ENCODE measurements at regions not wholly inside any gene's neighbourhood (a gene's known extent, or its start where the extent isn't known, plus 50 kb on each side); places are given as distances from the start of the nearest gene placed in this dataset.

DNA sequence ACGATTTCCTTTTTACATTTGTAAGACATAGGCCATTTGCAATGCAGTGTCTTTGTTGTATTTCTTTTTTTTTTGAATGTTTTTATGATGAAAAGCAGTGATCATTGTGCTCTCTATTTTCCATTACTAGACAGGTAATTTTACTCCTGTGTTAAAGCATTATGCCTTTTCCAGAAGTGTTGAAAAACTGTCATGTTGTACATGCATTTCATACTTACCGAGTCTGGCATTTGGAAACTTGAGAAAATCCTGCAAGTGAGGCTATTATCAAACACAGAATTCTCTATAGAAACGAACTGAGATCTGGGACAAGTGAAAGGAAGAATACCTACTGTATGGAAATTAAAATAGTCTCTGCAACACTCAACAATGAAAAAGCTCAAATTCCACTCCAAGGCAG is 78.6 kb upstream of the CNR1 start:
- WGBS, 2 donors, result 69 to 83% methylated on average over 3 of the region's 3 CpGs
- Histone ChIP-seq H3K36me3 (no peaks in the 10 kb centered on the region), H3K27me3 (no peaks in the 10 kb centered on the region), H3K4me1 (no peaks in the 10 kb centered on the region), H3K4me3 (replicated peaks in 1 of 3) (no peak overlapping the region), H3K27ac (no peak overlapping the region), H3K9me3 (no peaks in the 10 kb centered on the region)
- TF ChIP-seq POLR2A (IDR thresholded peaks at IDR 0.05), result no peak
- TF ChIP-seq, protein P1, sequence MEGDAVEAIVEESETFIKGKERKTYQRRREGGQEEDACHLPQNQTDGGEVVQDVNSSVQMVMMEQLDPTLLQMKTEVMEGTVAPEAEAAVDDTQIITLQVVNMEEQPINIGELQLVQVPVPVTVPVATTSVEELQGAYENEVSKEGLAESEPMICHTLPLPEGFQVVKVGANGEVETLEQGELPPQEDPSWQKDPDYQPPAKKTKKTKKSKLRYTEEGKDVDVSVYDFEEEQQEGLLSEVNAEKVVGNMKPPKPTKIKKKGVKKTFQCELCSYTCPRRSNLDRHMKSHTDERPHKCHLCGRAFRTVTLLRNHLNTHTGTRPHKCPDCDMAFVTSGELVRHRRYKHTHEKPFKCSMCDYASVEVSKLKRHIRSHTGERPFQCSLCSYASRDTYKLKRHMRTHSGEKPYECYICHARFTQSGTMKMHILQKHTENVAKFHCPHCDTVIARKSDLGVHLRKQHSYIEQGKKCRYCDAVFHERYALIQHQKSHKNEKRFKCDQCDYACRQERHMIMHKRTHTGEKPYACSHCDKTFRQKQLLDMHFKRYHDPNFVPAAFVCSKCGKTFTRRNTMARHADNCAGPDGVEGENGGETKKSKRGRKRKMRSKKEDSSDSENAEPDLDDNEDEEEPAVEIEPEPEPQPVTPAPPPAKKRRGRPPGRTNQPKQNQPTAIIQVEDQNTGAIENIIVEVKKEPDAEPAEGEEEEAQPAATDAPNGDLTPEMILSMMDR (IDR thresholded peaks at IDR 0.05), result no peak
- no peak for DNase-seq
- intact Hi-C loops (cut with DNase I), result no loop called here

DNA sequence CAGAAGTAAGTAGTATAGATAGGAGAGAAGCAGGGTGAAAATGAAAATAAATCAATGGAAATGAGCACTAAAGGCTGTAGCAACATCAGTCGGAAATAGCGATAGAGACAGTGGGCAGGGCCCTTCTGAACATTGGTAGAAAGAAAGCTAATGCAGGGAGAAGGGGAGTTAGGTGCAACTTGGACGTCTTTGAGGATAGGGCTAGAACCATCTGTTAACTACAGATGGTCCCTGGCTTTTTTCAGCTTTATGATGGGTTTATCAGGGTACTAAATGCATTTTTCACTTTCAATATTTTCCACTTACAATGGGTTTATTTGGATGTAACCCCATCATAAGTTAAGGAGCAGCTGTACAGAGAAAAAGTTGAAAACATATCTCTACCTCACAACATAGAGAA is 72.8 kb upstream of the CNR1 start:
- intact Hi-C loops (cut with DNase I), result no loop called here
- DNase-seq, result no peak
- Histone ChIP-seq H3K36me3 (no peaks in the 10 kb centered on the region), H3K4me1 (no peaks in the 10 kb centered on the region), H3K27me3 (no peaks in the 10 kb centered on the region), H3K9me3 (no peaks in the 10 kb centered on the region), H3K27ac (no peak overlapping the region), H3K4me3 (replicated peaks in 1 of 3) (no peak overlapping the region)
- 78 to 91% methylated on average over 3 of the region's 3 CpGs for WGBS, 2 donors
- TF ChIP-seq, protein P1 (IDR thresholded peaks at IDR 0.05), result no peak
- TF ChIP-seq POLR2A (IDR thresholded peaks at IDR 0.05), result no peak

DNA sequence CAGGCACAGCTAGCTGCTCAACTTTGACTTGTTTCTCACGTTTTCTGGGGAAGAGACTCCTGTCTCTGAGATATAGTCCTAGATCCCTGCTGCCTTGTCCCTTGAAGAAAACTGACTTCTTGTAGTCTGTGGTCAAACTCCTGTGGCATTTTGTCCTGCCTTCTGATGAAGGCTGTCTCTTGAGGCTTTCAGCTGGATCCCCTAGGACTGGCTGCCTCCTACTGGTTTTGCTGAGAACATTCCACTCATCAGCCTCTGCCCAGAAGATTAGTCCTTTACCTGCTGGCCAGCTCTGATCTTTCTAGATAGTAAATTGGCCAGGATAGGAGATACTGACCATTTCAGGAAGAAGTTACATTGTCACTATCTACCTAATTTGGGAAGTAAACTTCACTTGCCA is 71.9 kb upstream of the CNR1 start:
- Histone ChIP-seq H3K36me3 (no peaks in the 10 kb centered on the region), H3K9me3 (no peaks in the 10 kb centered on the region), H3K27me3 (no peaks in the 10 kb centered on the region), H3K4me1 (no peaks in the 10 kb centered on the region), H3K4me3 (replicated peaks in 1 of 3) (no peak overlapping the region), H3K27ac (no peak overlapping the region)
- 17 to 33% methylated on average over 1 of the region's 1 CpG for WGBS, 2 donors
- intact Hi-C loops (cut with DNase I), result no loop called here
- peak; percentile 9 to 15 for DNase-seq
- no peak for TF ChIP-seq POLR2A (IDR thresholded peaks at IDR 0.05)
- TF ChIP-seq, protein P1 (IDR thresholded peaks at IDR 0.05), result peak in 4 of 6 experiments; percentile 26 to 67 (median 46)

DNA sequence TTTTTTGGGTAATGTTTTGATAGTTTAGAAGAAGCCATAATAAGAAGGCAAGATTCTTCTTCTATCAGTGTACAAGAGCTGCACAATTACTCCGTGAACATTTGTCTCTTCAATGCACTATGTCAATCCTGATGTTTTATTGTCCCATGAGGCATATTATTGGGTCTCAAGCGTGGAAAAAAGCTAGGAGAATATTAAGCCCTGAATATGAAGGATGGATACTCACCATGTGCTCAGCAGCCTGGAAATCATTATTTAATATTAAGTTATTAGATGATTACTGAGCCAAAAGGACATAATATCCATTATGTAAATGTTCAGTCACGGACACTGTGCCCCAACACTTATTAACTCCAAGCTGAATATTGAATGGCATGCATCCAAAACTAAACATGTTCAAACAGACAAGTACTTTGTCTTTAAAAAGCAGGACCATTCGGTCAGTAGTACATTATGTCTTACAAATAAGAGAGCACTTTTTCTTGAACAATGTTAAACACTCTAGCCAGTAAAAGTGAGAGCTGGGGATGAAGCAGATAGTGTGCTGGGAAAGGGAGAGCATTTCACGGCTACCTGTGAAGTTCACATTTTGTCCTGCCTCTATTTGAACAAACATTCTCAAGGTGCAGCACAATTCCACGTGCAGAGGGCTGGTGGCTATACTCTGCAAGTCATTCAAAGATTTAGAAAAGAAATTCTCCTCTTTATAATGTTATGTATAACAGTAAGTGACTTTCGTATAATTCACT is 70.6 kb upstream of the CNR1 start:
- Histone ChIP-seq H3K4me1 (no peaks in the 10 kb centered on the region), H3K36me3 (no peaks in the 10 kb centered on the region), H3K4me3 (replicated peaks in 1 of 3) (no peak overlapping the region), H3K27me3 (no peaks in the 10 kb centered on the region), H3K9me3 (no peaks in the 10 kb centered on the region), H3K27ac (no peak overlapping the region)
- intact Hi-C loops (cut with DNase I), result no loop called here
- no peak for DNase-seq
- WGBS, 2 donors, result 59% methylated on average over 7 of the region's 7 CpGs
- TF ChIP-seq, protein P1 (IDR thresholded peaks at IDR 0.05), result no peak
- no peak for TF ChIP-seq POLR2A (IDR thresholded peaks at IDR 0.05)

DNA sequence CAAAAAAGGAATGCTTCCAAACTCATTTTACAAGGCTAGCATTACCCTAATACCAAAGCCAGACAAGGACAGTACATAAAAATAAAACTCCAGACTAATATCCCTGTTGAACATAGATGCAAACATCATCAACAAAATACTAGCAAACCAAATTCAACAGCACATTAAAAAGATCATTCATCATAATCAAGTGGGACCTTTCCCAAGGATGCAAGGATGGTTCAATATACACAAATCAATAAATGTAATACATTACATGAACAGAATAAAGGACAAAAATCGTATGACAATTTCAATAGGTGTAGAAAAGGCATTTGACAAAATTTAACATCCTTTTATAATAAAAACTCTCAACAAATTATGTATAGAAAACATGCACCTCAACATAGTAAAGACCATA is 66.6 kb upstream of the CNR1 start:
- Histone ChIP-seq H3K4me3 (replicated peaks in 1 of 3) (no peak overlapping the region), H3K4me1 (peaks cover 0 to 9% of the 10 kb centered on the region in 2 donors), H3K36me3 (no peaks in the 10 kb centered on the region), H3K9me3 (no peaks in the 10 kb centered on the region), H3K27ac (no peak overlapping the region), H3K27me3 (no peaks in the 10 kb centered on the region)
- intact Hi-C loops (cut with DNase I), result no loop called here
- DNase-seq, result no peak
- WGBS, 2 donors, result 58 to 72% methylated on average over 1 of the region's 1 CpG
- no peak for TF ChIP-seq POLR2A (IDR thresholded peaks at IDR 0.05)
- TF ChIP-seq, protein P1 (IDR thresholded peaks at IDR 0.05), result no peak

Measured in thyroid gland (tissue), 4 donors.